ENCODE measurements at regions not wholly inside any gene's neighbourhood (a gene's known extent, or its start where the extent isn't known, plus 50 kb on each side); places are given as distances from the start of the nearest gene placed in this dataset.

DNA sequence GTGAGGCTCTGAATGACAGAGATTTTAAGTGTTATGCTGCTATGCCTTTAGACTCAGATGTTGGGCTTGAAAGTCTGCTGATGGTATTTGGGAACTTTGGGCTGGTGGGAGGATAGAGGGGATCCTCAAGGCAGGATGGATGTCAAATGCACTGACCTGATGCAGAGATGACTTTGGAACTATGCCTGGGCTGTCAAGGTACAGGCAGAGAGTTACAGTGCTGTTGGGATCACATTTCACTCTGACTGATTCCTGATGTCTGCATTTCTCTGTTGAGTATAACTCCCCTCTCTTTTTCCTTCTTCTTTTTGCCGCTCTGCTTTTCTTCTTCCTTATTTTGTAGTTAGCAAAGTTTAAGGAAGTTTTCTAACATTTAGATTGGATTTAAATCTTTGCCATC lies 271.8 kb upstream of the ARX start:
- no peaks in the 10 kb centered on the region for H3K4me1 ChIP-seq

DNA sequence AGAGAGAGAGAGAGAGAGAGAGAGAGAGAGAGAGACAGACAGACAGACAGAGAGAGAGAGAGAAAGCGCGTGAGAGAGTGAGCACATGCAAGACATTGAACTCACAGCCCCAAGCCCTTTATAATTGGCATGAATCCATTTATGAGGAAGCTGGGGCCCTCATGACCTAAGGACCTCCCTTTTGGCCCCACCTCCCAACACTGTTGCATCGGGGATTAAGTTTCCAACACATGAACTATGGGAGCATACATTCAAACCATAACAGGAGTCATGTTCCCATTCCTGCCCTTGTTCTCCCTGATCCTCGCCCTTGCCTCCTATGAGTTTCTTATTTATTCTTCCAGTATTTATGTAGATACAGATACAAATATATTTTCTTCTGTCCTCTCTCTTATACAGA lies 269.8 kb upstream of the ARX start:
- no peaks in the 10 kb centered on the region for H3K9me3 ChIP-seq (replicated peaks)
- no peaks in the 10 kb centered on the region for H3K27me3 ChIP-seq
- H3K36me3 ChIP-seq, result no peaks in the 10 kb centered on the region
- peak in 1 of 2 experiments; percentile 15 for DNase-seq
- H3K4me1 ChIP-seq, result no peaks in the 10 kb centered on the region
- H3K4me3 ChIP-seq, result no peak overlapping the region
- H3K27ac ChIP-seq, result no peak overlapping the region

More for the DNA sequence above, 271.8 kb upstream of the ARX start:
- Histone ChIP-seq H3K27me3 (no peaks in the 10 kb centered on the region), H3K36me3 (no peaks in the 10 kb centered on the region), H3K9me3 (replicated peaks) (no peaks in the 10 kb centered on the region), H3K27ac (no peak overlapping the region), H3K4me3 (no peak overlapping the region)
- DNase-seq, result no peak

DNA sequence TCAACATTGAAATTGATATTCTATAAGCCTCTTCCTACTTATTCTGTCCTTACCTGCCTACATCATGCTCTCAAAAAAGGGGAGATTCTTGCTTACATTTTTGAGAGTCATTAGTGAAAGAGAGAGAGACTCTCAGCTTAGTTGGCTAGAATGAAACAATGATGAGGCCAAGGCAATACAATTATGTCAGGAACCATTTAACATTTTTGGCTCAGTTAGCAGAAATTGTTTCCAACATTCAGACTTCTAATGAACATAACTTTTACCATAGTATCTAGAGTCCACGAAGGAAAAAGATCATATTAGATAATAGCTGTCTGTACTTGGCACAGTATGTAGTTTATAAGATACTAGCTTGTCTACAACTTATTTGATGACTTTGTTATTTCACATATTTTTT lies 263.7 kb upstream of the ARX start:
- no peak overlapping the region for H3K4me3 ChIP-seq

DNA sequence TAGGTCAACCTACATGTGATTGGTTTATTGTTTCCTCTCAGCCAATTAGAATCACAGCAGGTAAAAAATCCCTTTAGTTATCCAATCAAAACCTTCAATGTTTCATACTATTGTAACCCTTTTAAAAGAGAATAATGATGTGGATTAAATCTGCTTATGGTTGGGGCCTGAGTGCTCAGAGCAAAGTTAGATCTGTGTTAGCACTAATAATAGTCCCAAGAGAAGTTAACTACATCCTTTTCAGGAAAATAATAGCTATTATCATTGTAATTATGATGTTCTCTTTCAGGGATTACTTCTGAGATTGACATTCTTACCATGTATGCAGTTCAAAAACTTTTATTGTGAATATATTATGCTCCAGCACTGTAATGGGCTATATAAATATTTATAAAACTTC lies 262.6 kb upstream of the ARX start:
- H3K36me3 ChIP-seq, result no peaks in the 10 kb centered on the region
- no peak overlapping the region for H3K4me3 ChIP-seq
- H3K27ac ChIP-seq, result no peak overlapping the region
- no peaks in the 10 kb centered on the region for H3K4me1 ChIP-seq
- no peaks in the 10 kb centered on the region for H3K9me3 ChIP-seq (replicated peaks)
- no peak for DNase-seq
- H3K27me3 ChIP-seq, result no peaks in the 10 kb centered on the region

More for the DNA sequence above, 263.7 kb upstream of the ARX start:
- Histone ChIP-seq H3K27ac (no peak overlapping the region), H3K9me3 (replicated peaks) (no peaks in the 10 kb centered on the region), H3K4me1 (no peaks in the 10 kb centered on the region), H3K27me3 (no peaks in the 10 kb centered on the region), H3K36me3 (no peaks in the 10 kb centered on the region)
- DNase-seq, result no peak

DNA sequence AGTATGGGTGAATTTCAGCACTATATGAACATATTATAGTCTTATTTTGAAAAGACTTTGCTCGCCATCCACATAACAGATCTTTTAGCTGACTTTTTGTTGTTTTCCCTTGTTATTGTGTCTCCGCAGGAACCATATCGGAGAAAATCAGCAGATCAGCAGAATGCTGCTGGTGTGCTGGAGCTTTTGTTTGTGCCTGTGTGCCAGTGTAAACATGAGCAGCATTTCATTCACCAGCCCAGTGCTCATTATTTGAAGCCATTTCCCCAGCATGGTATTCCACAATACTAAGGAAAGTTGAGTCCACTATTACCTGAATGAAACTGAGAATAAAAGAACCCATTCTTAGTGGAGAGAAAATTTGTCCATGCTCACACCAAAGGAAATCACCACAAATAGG lies 261.8 kb upstream of the ARX start:
- no peak overlapping the region for H3K4me3 ChIP-seq

DNA sequence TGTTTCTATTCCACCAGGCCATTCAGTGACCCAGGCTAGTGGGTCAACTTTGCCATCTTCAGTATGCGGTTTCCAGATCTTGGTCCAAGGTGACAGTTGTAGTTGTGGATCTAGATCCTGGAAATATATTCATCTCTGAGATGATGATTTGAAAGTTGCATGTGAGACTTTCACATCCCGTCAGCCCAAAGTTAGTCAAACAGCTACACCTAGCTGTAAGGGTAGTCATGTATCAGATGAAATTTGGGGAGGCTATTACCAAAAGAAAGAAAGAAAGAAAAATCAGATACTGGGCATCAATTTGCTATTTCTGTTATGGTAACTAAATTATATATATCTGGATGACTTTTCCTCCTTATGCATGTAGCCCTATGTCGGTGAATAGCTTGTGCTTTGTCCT lies 259.4 kb upstream of the ARX start:
- H3K27me3 ChIP-seq, result no peaks in the 10 kb centered on the region
- no peaks in the 10 kb centered on the region for H3K4me1 ChIP-seq
- H3K4me3 ChIP-seq, result no peak overlapping the region
- H3K9me3 ChIP-seq (replicated peaks), result no peaks in the 10 kb centered on the region
- peak in 1 of 2 experiments; percentile 24 for DNase-seq
- no peaks in the 10 kb centered on the region for H3K36me3 ChIP-seq
- H3K27ac ChIP-seq, result no peak overlapping the region

More for the DNA sequence above, 261.8 kb upstream of the ARX start:
- Histone ChIP-seq H3K4me1 (no peaks in the 10 kb centered on the region), H3K36me3 (no peaks in the 10 kb centered on the region), H3K9me3 (replicated peaks) (no peaks in the 10 kb centered on the region), H3K27me3 (no peaks in the 10 kb centered on the region), H3K27ac (no peak overlapping the region)
- DNase-seq, result no peak

DNA sequence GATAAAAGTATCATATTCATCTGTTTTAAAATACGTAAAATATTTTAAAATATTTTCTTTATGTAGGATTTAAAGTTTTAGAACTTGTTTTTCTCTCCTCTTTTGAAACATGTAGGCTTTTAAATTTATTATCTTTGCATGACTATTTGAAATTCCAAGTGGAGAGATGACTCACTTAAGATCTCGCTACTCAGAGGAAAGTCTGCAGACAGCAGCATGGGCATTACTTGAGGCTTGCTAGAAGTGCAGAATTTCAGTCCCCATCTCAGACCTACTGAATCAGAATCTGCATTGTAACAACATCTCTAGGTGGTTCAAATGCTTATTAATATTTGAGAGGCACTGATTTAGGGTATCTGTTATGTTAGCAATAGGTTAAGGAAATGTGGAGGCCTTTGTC lies 225.7 kb upstream of the ARX start:
- Histone ChIP-seq H3K4me1 (no peaks in the 10 kb centered on the region), H3K9me3 (replicated peaks) (no peaks in the 10 kb centered on the region), H3K4me3 (no peak overlapping the region), H3K36me3 (no peaks in the 10 kb centered on the region), H3K27me3 (no peaks in the 10 kb centered on the region), H3K27ac (no peak overlapping the region)
- no peak for DNase-seq

DNA sequence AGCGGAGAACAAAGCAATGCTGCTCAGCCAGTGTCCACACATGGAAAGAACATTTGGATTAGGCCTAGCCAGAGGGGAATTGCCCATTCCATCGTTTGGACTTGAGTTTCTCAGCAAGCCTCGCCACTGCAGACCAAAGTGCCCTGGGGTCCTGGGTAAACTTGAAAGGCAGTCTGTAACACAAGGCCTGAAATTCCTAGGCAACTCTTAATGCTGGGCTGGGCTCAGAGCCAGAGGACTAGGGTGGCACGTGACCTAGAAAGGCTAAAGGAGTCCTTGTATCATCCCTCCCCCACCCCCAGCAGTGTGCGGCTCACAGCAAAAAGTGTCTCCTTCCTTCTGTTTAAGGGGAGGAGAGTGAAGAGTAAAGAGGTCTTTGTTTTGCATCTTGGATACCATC lies 210.4 kb upstream of the ARX start:
- Histone ChIP-seq H3K4me3 (no peak overlapping the region), H3K36me3 (no peaks in the 10 kb centered on the region), H3K9me3 (replicated peaks) (no peaks in the 10 kb centered on the region), H3K4me1 (no peaks in the 10 kb centered on the region), H3K27ac (no peak overlapping the region), H3K27me3 (no peaks in the 10 kb centered on the region)
- peak; percentile 33 to 51 for DNase-seq

DNA sequence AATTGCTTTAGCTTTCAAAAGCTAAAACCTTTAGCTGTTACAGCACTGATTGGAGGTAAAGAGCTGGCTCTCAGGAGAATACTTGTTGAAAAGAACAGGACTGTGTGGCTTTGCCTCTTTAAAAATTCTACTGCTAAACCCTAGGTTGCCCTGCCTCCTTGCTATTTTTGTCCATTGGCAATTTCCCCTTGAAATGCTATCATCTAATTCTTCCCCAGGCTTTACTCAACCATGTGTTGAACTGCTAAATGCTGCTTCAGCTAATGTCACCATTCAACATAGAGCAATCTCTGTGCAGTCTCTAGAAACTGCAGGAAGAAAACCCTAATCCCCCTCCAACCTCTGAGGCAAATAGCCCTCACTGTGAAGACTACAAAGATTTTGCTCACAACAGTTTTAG lies 203.7 kb upstream of the ARX start:
- H3K36me3 ChIP-seq, result no peaks in the 10 kb centered on the region
- DNase-seq, result no peak
- no peak overlapping the region for H3K27ac ChIP-seq
- no peaks in the 10 kb centered on the region for H3K9me3 ChIP-seq (replicated peaks)
- H3K27me3 ChIP-seq, result no peaks in the 10 kb centered on the region
- no peak overlapping the region for H3K4me3 ChIP-seq
- no peaks in the 10 kb centered on the region for H3K4me1 ChIP-seq

DNA sequence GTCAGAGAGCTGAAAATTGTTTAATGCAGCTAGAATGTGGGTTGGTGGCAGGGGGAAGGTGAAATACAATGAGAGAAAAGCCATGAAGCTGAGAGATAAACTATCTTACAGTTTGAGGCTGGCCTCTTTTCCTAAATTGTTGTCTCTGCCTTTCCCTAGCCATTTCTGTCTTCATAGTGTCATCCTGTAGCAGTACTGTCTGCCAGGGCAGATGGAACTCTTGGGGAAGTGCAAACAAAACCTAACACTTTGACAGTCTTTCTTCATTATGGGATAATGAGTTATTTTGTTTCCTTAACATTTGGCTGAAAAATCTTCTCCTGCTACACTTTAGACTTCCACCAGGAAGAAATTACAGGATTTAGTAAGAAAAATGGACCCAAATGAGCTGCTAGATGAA lies 197.8 kb upstream of the ARX start:
- Histone ChIP-seq H3K4me3 (no peak overlapping the region), H3K27me3 (no peaks in the 10 kb centered on the region), H3K4me1 (no peaks in the 10 kb centered on the region), H3K9me3 (replicated peaks) (no peaks in the 10 kb centered on the region), H3K27ac (no peak overlapping the region), H3K36me3 (no peaks in the 10 kb centered on the region)
- no peak for DNase-seq

DNA sequence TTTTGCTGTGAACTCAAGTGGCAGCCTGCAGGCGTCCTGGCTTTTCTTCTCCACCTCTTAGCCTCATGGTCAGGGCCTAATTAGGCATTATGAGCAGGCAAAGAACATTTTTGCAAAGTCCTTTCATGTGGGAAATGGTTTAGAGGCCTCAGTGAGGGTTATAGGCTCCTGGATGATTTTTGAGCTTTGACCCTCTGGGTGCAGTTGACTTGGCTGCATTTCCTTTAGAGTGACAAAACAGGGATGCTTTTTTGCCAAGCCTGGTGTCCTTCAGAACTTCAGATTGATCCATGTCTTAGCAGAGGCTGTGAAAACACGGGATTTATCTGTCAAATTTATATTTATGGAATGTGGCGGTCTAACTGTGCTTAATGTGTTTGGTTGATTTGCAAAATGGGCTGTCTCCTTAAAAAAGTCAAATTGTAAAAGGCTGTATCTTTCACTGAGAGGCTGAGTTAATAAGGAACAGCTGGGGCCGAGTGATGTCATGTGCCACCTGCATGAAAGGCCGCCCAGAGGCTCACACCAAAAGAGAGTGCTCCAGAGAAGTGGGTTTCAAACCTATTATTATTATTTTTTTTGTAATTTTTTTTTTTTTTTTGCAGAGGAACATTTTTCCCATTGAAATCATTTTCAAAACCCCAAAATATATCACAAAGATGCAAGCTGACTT lies 192.2 kb upstream of the ARX start:
- H3K27ac ChIP-seq, result no peak overlapping the region

DNA sequence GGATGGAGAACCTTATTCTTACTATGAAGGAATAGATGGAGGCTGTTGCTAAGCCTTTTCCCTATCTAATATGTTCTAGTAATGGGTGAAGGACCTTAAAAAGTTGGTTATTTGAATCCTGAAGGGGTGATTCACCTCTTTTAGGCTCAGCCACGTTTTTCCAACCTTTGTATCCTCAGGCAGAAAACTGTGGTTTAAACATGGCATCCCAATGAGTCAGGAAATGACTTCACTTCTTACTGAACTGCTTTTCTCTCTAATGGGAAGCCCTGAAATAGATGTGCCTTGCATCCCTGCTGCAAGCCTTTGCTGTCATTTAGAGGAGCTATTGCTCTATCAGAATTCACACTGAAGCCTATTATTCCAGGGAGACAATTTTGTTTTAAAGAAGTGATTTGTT lies 191.0 kb upstream of the ARX start:
- Histone ChIP-seq H3K4me3 (no peak overlapping the region), H3K9me3 (replicated peaks) (no peaks in the 10 kb centered on the region), H3K4me1 (peaks cover 3% of the 10 kb centered on the region; the same call in 1 of the 2 replicates), H3K27ac (no peak overlapping the region), H3K27me3 (no peaks in the 10 kb centered on the region), H3K36me3 (no peaks in the 10 kb centered on the region)
- peak; percentile 2 to 46 for DNase-seq

More for the DNA sequence above, 192.2 kb upstream of the ARX start:
- no peak overlapping the region for H3K4me3 ChIP-seq
- no peaks in the 10 kb centered on the region for H3K9me3 ChIP-seq (replicated peaks)
- no peaks in the 10 kb centered on the region for H3K27me3 ChIP-seq
- no peaks in the 10 kb centered on the region for H3K36me3 ChIP-seq
- peak in 1 of 2 experiments; percentile 26 for DNase-seq
- H3K4me1 ChIP-seq, result peaks cover 3% of the 10 kb centered on the region; the same call in 1 of the 2 replicates

DNA sequence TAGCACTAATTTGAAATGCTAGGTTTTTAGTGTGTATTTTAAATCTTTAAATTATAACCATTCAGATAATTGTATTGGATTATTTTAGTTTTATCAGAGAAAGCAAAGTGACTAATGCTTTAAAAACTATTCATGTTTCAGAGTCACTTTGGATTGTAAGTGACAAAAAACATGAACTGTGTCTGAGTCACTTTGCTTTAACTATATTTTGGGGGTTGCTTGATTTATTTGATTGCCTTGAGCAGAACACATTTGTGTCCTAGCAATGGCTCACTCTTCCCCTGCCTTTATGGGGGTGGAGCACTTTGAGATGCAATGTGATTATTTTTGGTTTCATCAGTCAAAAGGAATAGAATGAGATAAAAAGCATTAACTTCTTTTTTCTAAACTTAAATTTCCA lies 188.4 kb upstream of the ARX start:
- no peaks in the 10 kb centered on the region for H3K9me3 ChIP-seq (replicated peaks)
- H3K27ac ChIP-seq, result no peak overlapping the region
- DNase-seq, result no peak

DNA sequence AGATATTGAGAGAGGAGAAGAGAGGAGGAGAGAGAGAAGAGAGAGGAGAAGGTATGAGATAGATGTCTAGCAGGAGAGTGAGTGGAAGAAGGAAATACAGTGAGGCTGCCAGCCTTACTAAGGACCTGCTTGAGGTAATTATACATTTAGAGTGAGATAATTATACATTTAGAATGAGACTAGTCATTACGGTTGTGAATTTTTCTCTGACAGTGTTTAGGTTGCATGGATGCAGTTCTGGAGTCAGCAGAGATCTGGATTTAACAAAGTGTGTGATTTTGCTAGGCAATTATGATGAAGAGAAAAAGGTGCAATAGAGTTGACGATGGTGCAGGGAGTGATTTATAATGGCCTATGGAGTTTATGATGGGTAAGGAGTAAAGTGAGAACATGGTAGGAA lies 187.1 kb upstream of the ARX start:
- no peak overlapping the region for H3K4me3 ChIP-seq
- no peaks in the 10 kb centered on the region for H3K9me3 ChIP-seq (replicated peaks)
- H3K27me3 ChIP-seq, result no peaks in the 10 kb centered on the region
- peaks cover 3% of the 10 kb centered on the region; the same call in 1 of the 2 replicates for H3K4me1 ChIP-seq
- H3K36me3 ChIP-seq, result no peaks in the 10 kb centered on the region
- no peak for DNase-seq
- H3K27ac ChIP-seq, result no peak overlapping the region

More for the DNA sequence above, 188.4 kb upstream of the ARX start:
- peaks cover 3% of the 10 kb centered on the region; the same call in 1 of the 2 replicates for H3K4me1 ChIP-seq
- H3K4me3 ChIP-seq, result no peak overlapping the region
- H3K36me3 ChIP-seq, result no peaks in the 10 kb centered on the region
- no peaks in the 10 kb centered on the region for H3K27me3 ChIP-seq

DNA sequence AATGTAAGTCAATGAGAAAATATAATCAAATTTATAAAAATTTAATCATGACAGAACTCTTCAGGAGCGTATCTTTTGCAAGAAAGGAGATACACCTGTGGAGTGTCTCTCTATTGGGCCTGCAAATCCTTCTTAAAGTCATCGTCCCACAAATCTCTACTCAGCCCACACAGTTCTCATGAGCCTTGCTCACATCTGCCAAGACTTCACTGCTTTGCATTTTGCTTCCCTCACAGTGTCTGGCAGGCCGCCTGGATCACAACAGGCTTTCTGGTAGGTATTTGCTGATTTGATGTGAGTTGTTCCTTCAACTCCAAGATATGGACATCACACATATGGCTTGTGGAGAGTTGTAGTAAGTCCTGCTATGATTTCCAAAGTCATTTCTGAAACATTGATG lies 183.1 kb upstream of the ARX start:
- H3K4me1 ChIP-seq, result no peaks in the 10 kb centered on the region
- H3K9me3 ChIP-seq (replicated peaks), result no peaks in the 10 kb centered on the region
- no peak overlapping the region for H3K4me3 ChIP-seq
- DNase-seq, result no peak
- H3K27me3 ChIP-seq, result no peaks in the 10 kb centered on the region
- H3K36me3 ChIP-seq, result no peaks in the 10 kb centered on the region
- H3K27ac ChIP-seq, result no peak overlapping the region

DNA sequence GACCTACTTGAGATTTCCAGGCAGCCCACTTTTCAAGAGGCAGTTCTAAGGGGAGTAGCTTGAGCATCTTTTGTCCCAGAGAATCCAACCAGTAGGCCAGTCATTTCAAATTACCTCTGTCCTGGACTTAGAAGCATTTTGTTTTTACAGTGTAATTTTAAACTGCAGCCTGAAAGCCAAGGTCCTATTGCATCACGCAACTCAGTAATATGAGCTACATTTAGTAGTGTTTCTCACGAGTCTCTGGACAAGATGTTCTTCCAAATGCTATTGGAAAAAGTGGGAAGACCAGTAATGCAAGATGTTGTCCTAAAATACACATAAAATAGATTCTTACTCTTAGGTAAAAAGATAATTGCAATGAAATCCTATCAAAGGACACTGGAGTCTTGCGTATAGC lies 182.5 kb upstream of the ARX start:
- H3K4me3 ChIP-seq, result no peak overlapping the region
- H3K9me3 ChIP-seq (replicated peaks), result no peaks in the 10 kb centered on the region
- no peak overlapping the region for H3K27ac ChIP-seq
- H3K4me1 ChIP-seq, result no peaks in the 10 kb centered on the region
- DNase-seq, result no peak
- no peaks in the 10 kb centered on the region for H3K36me3 ChIP-seq
- H3K27me3 ChIP-seq, result no peaks in the 10 kb centered on the region

All from SJCRH30 (cell line).